ENCODE measurements at regions not wholly inside any gene's neighbourhood (a gene's known extent, or its start where the extent isn't known, plus 50 kb on each side); places are given as distances from the start of the nearest gene placed in this dataset.
"Not testable (repeated sequence)": the region's sequence is repeated elsewhere in the genome, so short reads cannot be mapped to it uniquely, and the experiment has no call there.

- not testable (repeated sequence) for H3K36me3 ChIP-seq (ENCODE audit: control insufficient read depth in 2 of 2, insufficient read depth in 2 of 2, low read length in 2 of 2); H3K9ac ChIP-seq (ENCODE audit: low read depth in 1 of 2, low read length in 2 of 2); H3K9me3 ChIP-seq (ENCODE audit: control insufficient read depth in 2 of 2, low read length in 2 of 2); H3K27ac ChIP-seq (ENCODE audit: low read depth in 2 of 2, low read length in 2 of 2); H3K4me3 ChIP-seq (ENCODE audit: low read length in 2 of 2); H3K27me3 ChIP-seq (ENCODE audit: control insufficient read depth in 2 of 2, insufficient read depth in 2 of 2, low read length in 2 of 2); H3K4me1 ChIP-seq (ENCODE audit: control insufficient read depth in 2 of 2, insufficient read depth in 2 of 2, low read length in 2 of 2)
Measured at GRCh38 chr16:16586969-16587368, 208.0 kb downstream of the NPIPA7 start.

GRCh38 chr16:16588436-16588835 lies 209.5 kb downstream of the NPIPA7 start:
- not testable (repeated sequence) for H3K9ac ChIP-seq (ENCODE audit: low read depth in 1 of 2, low read length in 2 of 2); H3K27me3 ChIP-seq (ENCODE audit: control insufficient read depth in 2 of 2, insufficient read depth in 2 of 2, low read length in 2 of 2); H3K9me3 ChIP-seq (ENCODE audit: control insufficient read depth in 2 of 2, low read length in 2 of 2); H3K36me3 ChIP-seq (ENCODE audit: control insufficient read depth in 2 of 2, insufficient read depth in 2 of 2, low read length in 2 of 2); H3K27ac ChIP-seq (ENCODE audit: low read depth in 2 of 2, low read length in 2 of 2); H3K4me1 ChIP-seq (ENCODE audit: control insufficient read depth in 2 of 2, insufficient read depth in 2 of 2, low read length in 2 of 2); H3K4me3 ChIP-seq (ENCODE audit: low read length in 2 of 2)

DNA sequence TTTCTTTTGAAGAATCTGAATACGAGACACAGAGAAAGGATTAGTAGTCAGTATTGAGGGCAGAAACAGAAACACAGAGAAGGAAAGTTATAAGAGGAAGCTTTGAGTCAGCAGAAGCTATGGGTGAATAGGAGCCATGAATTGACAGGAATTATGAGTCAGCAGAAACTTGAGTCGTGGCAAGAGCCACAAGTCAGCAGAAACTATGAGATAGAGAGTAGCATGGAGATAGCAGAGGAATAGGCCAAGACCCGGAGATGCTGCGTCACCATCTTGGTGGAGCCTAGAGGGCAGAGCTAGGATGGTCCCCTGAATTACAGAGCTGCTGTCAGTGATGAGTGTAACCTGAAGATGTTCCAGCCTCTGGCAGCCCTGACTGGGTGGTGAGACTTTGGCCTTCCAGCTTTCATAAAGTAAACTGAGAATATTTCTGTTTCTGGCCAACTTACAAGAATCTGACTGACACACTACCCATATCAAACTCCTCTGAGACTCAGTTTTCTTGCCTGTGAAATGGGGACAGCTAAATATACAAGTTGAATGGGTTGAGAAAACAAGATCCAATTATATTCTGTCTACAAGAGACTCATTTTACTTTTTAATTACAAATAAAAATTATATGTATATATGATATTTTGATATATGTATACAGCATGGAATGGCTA lies 211.8 kb downstream of the NPIPA7 start:
- not testable (repeated sequence) for H3K36me3 ChIP-seq (ENCODE audit: control insufficient read depth in 2 of 2, insufficient read depth in 2 of 2, low read length in 2 of 2); H3K27ac ChIP-seq (ENCODE audit: low read depth in 2 of 2, low read length in 2 of 2); H3K27me3 ChIP-seq (ENCODE audit: control insufficient read depth in 2 of 2, insufficient read depth in 2 of 2, low read length in 2 of 2); H3K9me3 ChIP-seq (ENCODE audit: control insufficient read depth in 2 of 2, low read length in 2 of 2); H3K4me3 ChIP-seq (ENCODE audit: low read length in 2 of 2); H3K4me1 ChIP-seq (ENCODE audit: control insufficient read depth in 2 of 2, insufficient read depth in 2 of 2, low read length in 2 of 2); H3K9ac ChIP-seq (ENCODE audit: low read depth in 1 of 2, low read length in 2 of 2)

GRCh38 chr16:16593156-16593863 lies 214.4 kb downstream of the NPIPA7 start:
- H3K36me3 ChIP-seq (ENCODE audit: control insufficient read depth in 2 of 2, insufficient read depth in 2 of 2, low read length in 2 of 2); H3K4me3 ChIP-seq (ENCODE audit: low read length in 2 of 2); H3K9me3 ChIP-seq (ENCODE audit: control insufficient read depth in 2 of 2, low read length in 2 of 2); H3K27ac ChIP-seq (ENCODE audit: low read depth in 2 of 2, low read length in 2 of 2); H3K4me1 ChIP-seq (ENCODE audit: control insufficient read depth in 2 of 2, insufficient read depth in 2 of 2, low read length in 2 of 2); H3K9ac ChIP-seq (ENCODE audit: low read depth in 1 of 2, low read length in 2 of 2); H3K27me3 ChIP-seq (ENCODE audit: control insufficient read depth in 2 of 2, insufficient read depth in 2 of 2, low read length in 2 of 2): not testable (repeated sequence)

GRCh38 chr16:16595029-16595718 lies 216.2 kb downstream of the NPIPA7 start:
- H3K27me3 ChIP-seq (ENCODE audit: control insufficient read depth in 2 of 2, insufficient read depth in 2 of 2, low read length in 2 of 2); H3K9me3 ChIP-seq (ENCODE audit: control insufficient read depth in 2 of 2, low read length in 2 of 2); H3K27ac ChIP-seq (ENCODE audit: low read depth in 2 of 2, low read length in 2 of 2); H3K9ac ChIP-seq (ENCODE audit: low read depth in 1 of 2, low read length in 2 of 2); H3K4me3 ChIP-seq (ENCODE audit: low read length in 2 of 2); H3K36me3 ChIP-seq (ENCODE audit: control insufficient read depth in 2 of 2, insufficient read depth in 2 of 2, low read length in 2 of 2); H3K4me1 ChIP-seq (ENCODE audit: control insufficient read depth in 2 of 2, insufficient read depth in 2 of 2, low read length in 2 of 2): not testable (repeated sequence)

- H3K9me3 ChIP-seq (ENCODE audit: control insufficient read depth in 2 of 2, low read length in 2 of 2); H3K27me3 ChIP-seq (ENCODE audit: control insufficient read depth in 2 of 2, insufficient read depth in 2 of 2, low read length in 2 of 2); H3K36me3 ChIP-seq (ENCODE audit: control insufficient read depth in 2 of 2, insufficient read depth in 2 of 2, low read length in 2 of 2); H3K27ac ChIP-seq (ENCODE audit: low read depth in 2 of 2, low read length in 2 of 2); H3K9ac ChIP-seq (ENCODE audit: low read depth in 1 of 2, low read length in 2 of 2); H3K4me1 ChIP-seq (ENCODE audit: control insufficient read depth in 2 of 2, insufficient read depth in 2 of 2, low read length in 2 of 2); H3K4me3 ChIP-seq (ENCODE audit: low read length in 2 of 2): not testable (repeated sequence)
Measured at GRCh38 chr16:16601239-16601638, 222.3 kb downstream of the NPIPA7 start.

- H3K9me3 ChIP-seq (ENCODE audit: control insufficient read depth in 2 of 2, low read length in 2 of 2); H3K4me1 ChIP-seq (ENCODE audit: control insufficient read depth in 2 of 2, insufficient read depth in 2 of 2, low read length in 2 of 2); H3K36me3 ChIP-seq (ENCODE audit: control insufficient read depth in 2 of 2, insufficient read depth in 2 of 2, low read length in 2 of 2); H3K9ac ChIP-seq (ENCODE audit: low read depth in 1 of 2, low read length in 2 of 2); H3K27ac ChIP-seq (ENCODE audit: low read depth in 2 of 2, low read length in 2 of 2); H3K27me3 ChIP-seq (ENCODE audit: control insufficient read depth in 2 of 2, insufficient read depth in 2 of 2, low read length in 2 of 2); H3K4me3 ChIP-seq (ENCODE audit: low read length in 2 of 2): not testable (repeated sequence)
Measured at GRCh38 chr16:16607401-16608082, 228.6 kb downstream of the NPIPA7 start.

- H3K36me3 ChIP-seq (ENCODE audit: control insufficient read depth in 2 of 2, insufficient read depth in 2 of 2, low read length in 2 of 2); H3K4me3 ChIP-seq (ENCODE audit: low read length in 2 of 2); H3K27me3 ChIP-seq (ENCODE audit: control insufficient read depth in 2 of 2, insufficient read depth in 2 of 2, low read length in 2 of 2); H3K4me1 ChIP-seq (ENCODE audit: control insufficient read depth in 2 of 2, insufficient read depth in 2 of 2, low read length in 2 of 2); H3K27ac ChIP-seq (ENCODE audit: low read depth in 2 of 2, low read length in 2 of 2); H3K9ac ChIP-seq (ENCODE audit: low read depth in 1 of 2, low read length in 2 of 2); H3K9me3 ChIP-seq (ENCODE audit: control insufficient read depth in 2 of 2, low read length in 2 of 2): not testable (repeated sequence)
Measured at GRCh38 chr16:16609627-16610026, 230.7 kb downstream of the NPIPA7 start.

- not testable (repeated sequence) for H3K27me3 ChIP-seq (ENCODE audit: control insufficient read depth in 2 of 2, insufficient read depth in 2 of 2, low read length in 2 of 2); H3K4me3 ChIP-seq (ENCODE audit: low read length in 2 of 2); H3K9me3 ChIP-seq (ENCODE audit: control insufficient read depth in 2 of 2, low read length in 2 of 2); H3K36me3 ChIP-seq (ENCODE audit: control insufficient read depth in 2 of 2, insufficient read depth in 2 of 2, low read length in 2 of 2); H3K9ac ChIP-seq (ENCODE audit: low read depth in 1 of 2, low read length in 2 of 2); H3K27ac ChIP-seq (ENCODE audit: low read depth in 2 of 2, low read length in 2 of 2); H3K4me1 ChIP-seq (ENCODE audit: control insufficient read depth in 2 of 2, insufficient read depth in 2 of 2, low read length in 2 of 2)
Measured at GRCh38 chr16:16610389-16610967, 231.5 kb downstream of the NPIPA7 start.

DNA sequence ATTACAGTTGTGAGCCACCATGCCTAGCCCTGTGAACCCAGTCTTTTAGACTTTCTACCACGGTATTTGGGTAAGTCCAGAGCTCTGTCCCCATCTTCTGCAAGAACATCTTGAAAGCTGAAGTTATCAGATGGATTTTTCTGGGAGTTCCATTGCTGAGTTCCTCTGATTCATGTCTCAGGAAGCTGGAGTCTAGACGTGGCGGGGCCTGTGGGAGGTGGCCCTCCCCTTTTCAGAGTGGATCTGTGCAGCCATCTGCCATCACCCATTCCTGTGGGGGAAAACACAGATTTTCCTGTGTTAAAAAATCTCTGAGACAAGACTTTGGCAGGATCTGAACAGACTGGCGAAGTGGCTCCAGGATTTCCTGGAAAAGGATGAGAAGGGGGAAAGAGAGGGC lies 234.3 kb downstream of the NPIPA7 start:
- H3K9ac ChIP-seq (ENCODE audit: low read depth in 1 of 2, low read length in 2 of 2); H3K9me3 ChIP-seq (ENCODE audit: control insufficient read depth in 2 of 2, low read length in 2 of 2); H3K4me3 ChIP-seq (ENCODE audit: low read length in 2 of 2); H3K27me3 ChIP-seq (ENCODE audit: control insufficient read depth in 2 of 2, insufficient read depth in 2 of 2, low read length in 2 of 2); H3K4me1 ChIP-seq (ENCODE audit: control insufficient read depth in 2 of 2, insufficient read depth in 2 of 2, low read length in 2 of 2); H3K36me3 ChIP-seq (ENCODE audit: control insufficient read depth in 2 of 2, insufficient read depth in 2 of 2, low read length in 2 of 2); H3K27ac ChIP-seq (ENCODE audit: low read depth in 2 of 2, low read length in 2 of 2): not testable (repeated sequence)
